AG04449 (cell line): ENCODE measurements at regions not wholly inside any gene's neighbourhood (a gene's known extent, or its start where the extent isn't known, plus 50 kb on each side); places are given as distances from the start of the nearest gene placed in this dataset.

Source experiments
- CTCF ChIA-PET: fragments of 350-600 bp; formaldehyde crosslinking; extraction: SDS; loops from one replicate; lab custom pipeline; 2021; ENCODE audit warnings: antibody characterized with exemption; lab: Yijun Ruan, JAX
- POLR2A ChIA-PET: fragments of 400-600, 350-600 bp; formaldehyde crosslinking; extraction: SDS; loops from one replicate; lab custom pipeline; 2020; ENCODE audit warnings: antibody characterized with exemption, inconsistent platforms; lab: Yijun Ruan, JAX
- DNase-seq: peaks from one replicate; pipeline ENCODE4 v3.0.0-alpha.2; 2010; ENCODE audit warnings: low read depth, low spot score
- H3K4me3 ChIP-seq: 2 replicates; pipeline ENCODE4 v1.5.1; 2011; ENCODE audit warnings: low read depth, mild to moderate bottlenecking, control low read depth, low read length
- TF ChIP-seq, protein P1 (sequence below): IDR thresholded peaks from one replicate; pipeline ENCODE4 v1.5.1; 2011; ENCODE audit warnings: mild to moderate bottlenecking, moderate library complexity, low read length, control low read depth, inconsistent platforms; ENCODE audit not compliant: insufficient read depth; ENCODE audit errors: missing control alignments

GRCh38 chr18:10304853-10305252 lies 149.6 kb upstream of the APCDD1 start:
- H3K4me3 ChIP-seq = no peak overlapping the region
- TF ChIP-seq, protein P1, sequence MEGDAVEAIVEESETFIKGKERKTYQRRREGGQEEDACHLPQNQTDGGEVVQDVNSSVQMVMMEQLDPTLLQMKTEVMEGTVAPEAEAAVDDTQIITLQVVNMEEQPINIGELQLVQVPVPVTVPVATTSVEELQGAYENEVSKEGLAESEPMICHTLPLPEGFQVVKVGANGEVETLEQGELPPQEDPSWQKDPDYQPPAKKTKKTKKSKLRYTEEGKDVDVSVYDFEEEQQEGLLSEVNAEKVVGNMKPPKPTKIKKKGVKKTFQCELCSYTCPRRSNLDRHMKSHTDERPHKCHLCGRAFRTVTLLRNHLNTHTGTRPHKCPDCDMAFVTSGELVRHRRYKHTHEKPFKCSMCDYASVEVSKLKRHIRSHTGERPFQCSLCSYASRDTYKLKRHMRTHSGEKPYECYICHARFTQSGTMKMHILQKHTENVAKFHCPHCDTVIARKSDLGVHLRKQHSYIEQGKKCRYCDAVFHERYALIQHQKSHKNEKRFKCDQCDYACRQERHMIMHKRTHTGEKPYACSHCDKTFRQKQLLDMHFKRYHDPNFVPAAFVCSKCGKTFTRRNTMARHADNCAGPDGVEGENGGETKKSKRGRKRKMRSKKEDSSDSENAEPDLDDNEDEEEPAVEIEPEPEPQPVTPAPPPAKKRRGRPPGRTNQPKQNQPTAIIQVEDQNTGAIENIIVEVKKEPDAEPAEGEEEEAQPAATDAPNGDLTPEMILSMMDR = no peak
- CTCF ChIA-PET = interaction anchor here (0.6 kb wide), 1 partner anchor 14 kb away, joined by 3 read pairs; no protein-coding TSS in a partner anchor
- POLR2A ChIA-PET = no interaction called here
- no peak for DNase-seq

DNA sequence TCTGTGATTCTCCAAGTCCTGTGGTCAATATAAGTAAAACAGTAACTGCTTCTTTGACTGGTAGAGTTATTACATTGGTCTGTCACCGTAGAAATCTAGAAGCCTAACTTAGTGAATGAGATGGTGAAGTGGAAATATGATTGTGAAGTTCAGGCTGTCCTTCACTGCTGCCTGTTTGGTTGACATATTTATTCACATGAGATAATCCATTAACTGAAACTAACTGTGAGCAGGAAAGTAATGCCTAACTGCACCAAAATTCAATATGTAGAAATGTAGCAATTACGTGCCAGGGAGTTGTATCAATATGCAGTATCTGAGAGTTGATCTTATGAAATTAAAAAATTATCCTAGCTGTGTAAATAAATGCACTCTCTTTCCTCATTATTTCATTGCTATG lies 147.7 kb upstream of the APCDD1 start:
- TF ChIP-seq, protein P1 = no peak
- ChIA-PET POLR2A (no interaction called here), CTCF (no interaction called here)
- no peak overlapping the region for H3K4me3 ChIP-seq
- DNase-seq = no peak

GRCh38 chr18:10308154-10308553 lies 146.3 kb upstream of the APCDD1 start:
- DNase-seq = no peak
- H3K4me3 ChIP-seq = no peak overlapping the region
- POLR2A ChIA-PET = no interaction called here
- CTCF ChIA-PET = no interaction called here
- TF ChIP-seq, protein P1 = no peak

GRCh38 chr18:10310626-10311025 lies 143.8 kb upstream of the APCDD1 start:
- ChIA-PET CTCF (no interaction called here), POLR2A (no interaction called here)
- TF ChIP-seq, protein P1 = no peak
- no peak overlapping the region for H3K4me3 ChIP-seq
- DNase-seq = no peak

GRCh38 chr18:10312326-10313015 lies 142.0 kb upstream of the APCDD1 start:
- CTCF ChIA-PET = interaction anchor here (1.2 kb wide), 1 partner anchor 207 kb away, joined by 5 read pairs; no protein-coding TSS in a partner anchor
- no peak overlapping the region for H3K4me3 ChIP-seq
- no peak for DNase-seq
- POLR2A ChIA-PET = no interaction called here
- TF ChIP-seq, protein P1 = no peak

DNA sequence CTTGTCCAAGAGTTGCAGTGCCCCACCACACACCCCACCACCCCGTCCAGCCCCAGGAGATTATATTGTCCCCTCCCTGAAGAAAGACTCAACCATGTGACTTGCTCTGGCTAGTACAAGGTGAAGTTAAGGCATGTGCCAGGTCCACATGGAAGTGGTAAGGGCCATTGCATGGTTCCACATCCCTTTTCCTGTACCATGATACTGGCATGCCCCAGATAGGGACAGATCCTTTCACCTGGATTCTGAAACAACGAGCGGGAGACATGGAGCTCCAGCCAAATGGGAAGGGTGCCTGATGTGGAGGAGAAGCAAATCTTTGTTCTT lies 141.5 kb upstream of the APCDD1 start:
- ChIA-PET POLR2A (no interaction called here), CTCF (interaction anchor here (1.2 kb wide), 1 partner anchor 206 kb away, joined by 5 read pairs; no protein-coding TSS in a partner anchor)
- DNase-seq = no peak
- TF ChIP-seq, protein P1 = no peak
- no peak overlapping the region for H3K4me3 ChIP-seq
